GM12873 (cell line): ENCODE measurements at regions not wholly inside any gene's neighbourhood (a gene's known extent, or its start where the extent isn't known, plus 50 kb on each side); places are given as distances from the start of the nearest gene placed in this dataset.

Experiments used
- CTCF ChIP-seq: IDR thresholded peaks from 2 replicates; pipeline ENCODE4 v1.5.1; 2012; ENCODE audit warnings: low read depth, mild to moderate bottlenecking, moderate library complexity, low read length, control low read depth; ENCODE audit not compliant: insufficient read depth; ENCODE audit errors: missing control alignments

GRCh38 chr5:135694906-135695305 is 116.1 kb upstream of the CXCL14 start:
- TF ChIP-seq CTCF, result no peak

GRCh38 chr5:135694012-135694411 is 115.2 kb upstream of the CXCL14 start:
- TF ChIP-seq CTCF, result no peak

GRCh38 chr5:135693371-135693955 is 114.7 kb upstream of the CXCL14 start:
- no peak for TF ChIP-seq CTCF

GRCh38 chr5:135691044-135691443 is 112.3 kb upstream of the CXCL14 start:
- no peak for TF ChIP-seq CTCF

GRCh38 chr5:135690466-135690865 is 111.7 kb upstream of the CXCL14 start:
- TF ChIP-seq CTCF, result no peak

GRCh38 chr5:135689506-135689905 is 110.7 kb upstream of the CXCL14 start:
- TF ChIP-seq CTCF, result no peak

GRCh38 chr5:135688385-135688784 is 109.6 kb upstream of the CXCL14 start:
- TF ChIP-seq CTCF, result no peak
